ENCODE measurements at regions not wholly inside any gene's neighbourhood (a gene's known extent, or its start where the extent isn't known, plus 50 kb on each side); places are given as distances from the start of the nearest gene placed in this dataset.

GRCh38 chr14:53549956-53550355, 396.8 kb upstream of the DDHD1 start:
- Histone ChIP-seq H2BK5ac (ENCODE audit: low read depth, low read length) (no peak overlapping the region), H3K4ac (replicated peaks; ENCODE audit: insufficient read length, low read depth, low read length) (no peak overlapping the region), H4K8ac (ENCODE audit: extremely low read depth, insufficient read depth, low read length) (no peak overlapping the region), H3K14ac (ENCODE audit: insufficient read length) (no peak overlapping the region), H3K9me3 (ENCODE audit: insufficient read depth in 2 of 2, low read depth in 1 of 2, low read length in 1 of 2) (no peaks in the 10 kb centered on the region), H3K23ac (ENCODE audit: insufficient read length) (no peak overlapping the region), H2AK5ac (ENCODE audit: low read depth, low read length) (no peak overlapping the region), H3K18ac (ENCODE audit: extremely low read depth, low read length) (no peak overlapping the region), H3K56ac (replicated peaks; ENCODE audit: insufficient read length, low read depth, low read length) (no peak overlapping the region), H4K5ac (ENCODE audit: insufficient read length, low read depth, low read length) (no peak overlapping the region), H2BK20ac (ENCODE audit: low read length) (no peak overlapping the region), H3K4me1 (replicated peaks in 1 of 4; ENCODE audit: control insufficient read depth in 3 of 4, insufficient read depth in 4 of 4, low read length in 3 of 4) (no peaks in the 10 kb centered on the region), H3K27ac (ENCODE audit: low read depth, low read length) (no peak overlapping the region), H2BK15ac (ENCODE audit: low read length) (no peak overlapping the region), H4K91ac (replicated peaks; ENCODE audit: insufficient read length, low read length) (no peak overlapping the region), H2AFZ (ENCODE audit: low read length) (no peak overlapping the region), H3K36me3 (ENCODE audit: control insufficient read depth in 2 of 4, insufficient read depth in 4 of 4, low read length in 3 of 4) (no peaks in the 10 kb centered on the region), H2BK12ac (ENCODE audit: low read depth, low read length) (no peak overlapping the region), H3K4me2 (ENCODE audit: insufficient read depth in 1 of 2, low read depth in 2 of 2, low read length in 2 of 2) (no peak overlapping the region), H3K9ac (replicated peaks in 1 of 4; ENCODE audit: extremely low read depth in 1 of 4, low read depth in 3 of 4, low read length in 3 of 4) (no peak overlapping the region), H3K23me2 (ENCODE audit: low read depth, low read length) (no peaks in the 10 kb centered on the region), H3K79me1 (ENCODE audit: low read depth, low read length) (no peaks in the 10 kb centered on the region), H3K27me3 (replicated peaks in 1 of 4; ENCODE audit: control insufficient read depth in 3 of 4, extremely low read depth in 1 of 4, insufficient read depth in 3 of 4, low read length in 3 of 4) (no peaks in the 10 kb centered on the region), H4K20me1 (replicated peaks in 1 of 2; ENCODE audit: control insufficient read depth in 1 of 2, insufficient read depth in 2 of 2, low read length in 2 of 2) (no peaks in the 10 kb centered on the region), H2BK120ac (replicated peaks; ENCODE audit: low read depth, low read length) (no peak overlapping the region), H3K79me2 (ENCODE audit: control insufficient read depth in 1 of 2, insufficient read depth in 2 of 2, low read length in 2 of 2) (no peaks in the 10 kb centered on the region), H3K4me3 (ENCODE audit: extremely low read depth in 1 of 4, insufficient read depth in 2 of 4, low read depth in 3 of 4, low read length in 4 of 4) (no peak overlapping the region)
- 83% methylated on average over 8 of the region's 8 CpGs; no CpG with 5 or more reads in 1 of the 2 experiments for WGBS, 2 experiments (ENCODE audit: extremely low coverage in 1 of 2, insufficient coverage in 1 of 2, insufficient read length in 1 of 2, insufficient replicate concordance in 2 of 2, low coverage in 1 of 2, low lambda C conversion rate in 2 of 2, missing lambda C conversion rate in 1 of 2)
- TF ChIP-seq HDAC2 (IDR thresholded peaks at IDR 0.05; ENCODE audit: borderline replicate concordance in 1 of 2, low read depth in 2 of 2, low read length in 2 of 2) (no peak), JUND (IDR thresholded peaks at IDR 0.05; ENCODE audit: low read length) (no peak), RBBP5 (IDR thresholded peaks at IDR 0.05; ENCODE audit: borderline replicate concordance, low read depth, low read length) (no peak), SAP30 (IDR thresholded peaks at IDR 0.05; ENCODE audit: insufficient read depth, insufficient replicate concordance, low read length) (no peak), SIN3A (conservative IDR thresholded peaks at IDR 0.05 in 1 of 2, IDR thresholded peaks at IDR 0.05 in 1 of 2; ENCODE audit: low read depth in 1 of 2, low read length in 2 of 2) (no peak), CHD1 (IDR thresholded peaks at IDR 0.05; ENCODE audit: low read depth, low read length) (no peak), TAF7 (optimal IDR thresholded peaks at IDR 0.05; ENCODE audit: borderline replicate concordance, low read depth, low read length) (no peak), CTBP2 (IDR thresholded peaks at IDR 0.05; ENCODE audit: borderline replicate concordance, insufficient read depth, insufficient read length, low read length) (no peak), CHD2 (IDR thresholded peaks at IDR 0.05; ENCODE audit: low read length) (no peak), GTF2F1 (IDR thresholded peaks at IDR 0.05; ENCODE audit: borderline replicate concordance, low read depth, low read length) (no peak)
- FAIRE-seq (no peak), DNase-seq (ENCODE audit: low read depth in 1 of 2, low spot score in 2 of 2) (no peak)
- CTCF ChIA-PET (ENCODE audit: partially characterized antibody) = interaction anchor here (0.8 to 1.1 kb wide), 4 partner anchors 10 to 779 kb away, joined by 3 to 6 read pairs (median 3); no protein-coding TSS in a partner anchor
- POLR2A ChIA-PET (ENCODE audit: partially characterized antibody) = no interaction called here

Measured in H1 (cell line).